ENCODE measurements at regions not wholly inside any gene's neighbourhood (a gene's known extent, or its start where the extent isn't known, plus 50 kb on each side); places are given as distances from the start of the nearest gene placed in this dataset.
A peak's percentile ranks its signal among the peaks of the same experiment; 100 is the strongest.

- DNase-seq (ENCODE audit: insufficient read length, low spot score): no peak
- TF ChIP-seq POU2F2 (IDR thresholded peaks at IDR 0.05; ENCODE audit: low read depth, low read length): no peak
- TF ChIP-seq TAF1 (IDR thresholded peaks at IDR 0.05; ENCODE audit: low read depth, low read length): no peak
- TF ChIP-seq POLR2AphosphoS5 (IDR thresholded peaks at IDR 0.05; ENCODE audit: low read depth, low read length): no peak
- TF ChIP-seq SPI1 (IDR thresholded peaks at IDR 0.05; ENCODE audit: low read depth, low read length): no peak
- TF ChIP-seq PAX5 (IDR thresholded peaks at IDR 0.05; ENCODE audit: insufficient read depth, low read length, severe bottlenecking): no peak
- TF ChIP-seq POLR2A (IDR thresholded peaks at IDR 0.05; ENCODE audit: low read depth, low read length): no peak
- no peak for FAIRE-seq
Measured at GRCh38 chr5:133830281-133830680, 138.1 kb downstream of the C5orf15 start.

- FAIRE-seq (peak; percentile 43), DNase-seq (ENCODE audit: insufficient read length, low spot score) (no peak)
- TF ChIP-seq PAX5 (IDR thresholded peaks at IDR 0.05; ENCODE audit: insufficient read depth, low read length, severe bottlenecking) (no peak), SPI1 (IDR thresholded peaks at IDR 0.05; ENCODE audit: low read depth, low read length) (no peak), TAF1 (IDR thresholded peaks at IDR 0.05; ENCODE audit: low read depth, low read length) (no peak), POLR2A (IDR thresholded peaks at IDR 0.05; ENCODE audit: low read depth, low read length) (no peak), POU2F2 (IDR thresholded peaks at IDR 0.05; ENCODE audit: low read depth, low read length) (no peak), POLR2AphosphoS5 (IDR thresholded peaks at IDR 0.05; ENCODE audit: low read depth, low read length) (no peak)
Measured at GRCh38 chr5:133829786-133830185, 138.6 kb downstream of the C5orf15 start.

GRCh38 chr5:133828722-133829121, 139.7 kb downstream of the C5orf15 start:
- no peak for FAIRE-seq

GRCh38 chr5:133827830-133828229, 140.6 kb downstream of the C5orf15 start:
- TF ChIP-seq POU2F2 (IDR thresholded peaks at IDR 0.05; ENCODE audit: low read depth, low read length): no peak
- no peak for TF ChIP-seq POLR2AphosphoS5 (IDR thresholded peaks at IDR 0.05; ENCODE audit: low read depth, low read length)
- no peak for TF ChIP-seq PAX5 (IDR thresholded peaks at IDR 0.05; ENCODE audit: insufficient read depth, low read length, severe bottlenecking)
- TF ChIP-seq POLR2A (IDR thresholded peaks at IDR 0.05; ENCODE audit: low read depth, low read length): no peak
- no peak for TF ChIP-seq SPI1 (IDR thresholded peaks at IDR 0.05; ENCODE audit: low read depth, low read length)
- no peak for TF ChIP-seq TAF1 (IDR thresholded peaks at IDR 0.05; ENCODE audit: low read depth, low read length)
- DNase-seq (ENCODE audit: insufficient read length, low spot score) (no peak), FAIRE-seq (no peak)

More at GRCh38 chr5:133828722-133829121, 139.7 kb downstream of the C5orf15 start:
- TF ChIP-seq TAF1 (IDR thresholded peaks at IDR 0.05; ENCODE audit: low read depth, low read length): no peak
- no peak for TF ChIP-seq POLR2AphosphoS5 (IDR thresholded peaks at IDR 0.05; ENCODE audit: low read depth, low read length)
- TF ChIP-seq POLR2A (IDR thresholded peaks at IDR 0.05; ENCODE audit: low read depth, low read length): no peak
- TF ChIP-seq SPI1 (IDR thresholded peaks at IDR 0.05; ENCODE audit: low read depth, low read length): no peak
- TF ChIP-seq POU2F2 (IDR thresholded peaks at IDR 0.05; ENCODE audit: low read depth, low read length): no peak
- TF ChIP-seq PAX5 (IDR thresholded peaks at IDR 0.05; ENCODE audit: insufficient read depth, low read length, severe bottlenecking): no peak
- DNase-seq (ENCODE audit: insufficient read length, low spot score): no peak

- FAIRE-seq (no peak), DNase-seq (ENCODE audit: insufficient read length, low spot score) (no peak)
- TF ChIP-seq TAF1 (IDR thresholded peaks at IDR 0.05; ENCODE audit: low read depth, low read length) (no peak), POLR2A (IDR thresholded peaks at IDR 0.05; ENCODE audit: low read depth, low read length) (no peak), SPI1 (IDR thresholded peaks at IDR 0.05; ENCODE audit: low read depth, low read length) (no peak)
Measured at GRCh38 chr5:133827011-133827410, 141.4 kb downstream of the C5orf15 start.

GRCh38 chr5:133825631-133826289, 142.7 kb downstream of the C5orf15 start:
- no peak for TF ChIP-seq POLR2A (IDR thresholded peaks at IDR 0.05; ENCODE audit: low read depth, low read length)
- no peak for TF ChIP-seq POU2F2 (IDR thresholded peaks at IDR 0.05; ENCODE audit: low read depth, low read length)
- no peak for TF ChIP-seq TAF1 (IDR thresholded peaks at IDR 0.05; ENCODE audit: low read depth, low read length)
- TF ChIP-seq SPI1 (IDR thresholded peaks at IDR 0.05; ENCODE audit: low read depth, low read length): no peak
- no peak for DNase-seq (ENCODE audit: insufficient read length, low spot score)
- peak; percentile 98 for FAIRE-seq

- no peak for TF ChIP-seq SPI1 (IDR thresholded peaks at IDR 0.05; ENCODE audit: low read depth, low read length)
- TF ChIP-seq TAF1 (IDR thresholded peaks at IDR 0.05; ENCODE audit: low read depth, low read length): no peak
- TF ChIP-seq POU2F2 (IDR thresholded peaks at IDR 0.05; ENCODE audit: low read depth, low read length): no peak
- no peak for TF ChIP-seq POLR2A (IDR thresholded peaks at IDR 0.05; ENCODE audit: low read depth, low read length)
- TF ChIP-seq POLR2AphosphoS5 (IDR thresholded peaks at IDR 0.05; ENCODE audit: low read depth, low read length): no peak
- TF ChIP-seq PAX5 (IDR thresholded peaks at IDR 0.05; ENCODE audit: insufficient read depth, low read length, severe bottlenecking): no peak
- peak; percentile 44 for DNase-seq (ENCODE audit: insufficient read length, low spot score)
- peak; percentile 90 for FAIRE-seq
Measured at GRCh38 chr5:133824661-133825254, 143.7 kb downstream of the C5orf15 start.

GRCh38 chr5:133821889-133822288, 146.5 kb downstream of the C5orf15 start:
- no peak for DNase-seq (ENCODE audit: insufficient read length, low spot score)
- no peak for FAIRE-seq
- TF ChIP-seq POU2F2 (IDR thresholded peaks at IDR 0.05; ENCODE audit: low read depth, low read length) (no peak), POLR2A (IDR thresholded peaks at IDR 0.05; ENCODE audit: low read depth, low read length) (no peak), TAF1 (IDR thresholded peaks at IDR 0.05; ENCODE audit: low read depth, low read length) (no peak), PAX5 (IDR thresholded peaks at IDR 0.05; ENCODE audit: insufficient read depth, low read length, severe bottlenecking) (no peak), SPI1 (IDR thresholded peaks at IDR 0.05; ENCODE audit: low read depth, low read length) (no peak), POLR2AphosphoS5 (IDR thresholded peaks at IDR 0.05; ENCODE audit: low read depth, low read length) (no peak)

GRCh38 chr5:133821311-133821741, 147.1 kb downstream of the C5orf15 start:
- DNase-seq (ENCODE audit: insufficient read length, low spot score) (no peak), FAIRE-seq (peak; percentile 68)
- TF ChIP-seq POU2F2 (IDR thresholded peaks at IDR 0.05; ENCODE audit: low read depth, low read length) (no peak), TAF1 (IDR thresholded peaks at IDR 0.05; ENCODE audit: low read depth, low read length) (no peak), POLR2A (IDR thresholded peaks at IDR 0.05; ENCODE audit: low read depth, low read length) (no peak), POLR2AphosphoS5 (IDR thresholded peaks at IDR 0.05; ENCODE audit: low read depth, low read length) (no peak), PAX5 (IDR thresholded peaks at IDR 0.05; ENCODE audit: insufficient read depth, low read length, severe bottlenecking) (no peak), SPI1 (IDR thresholded peaks at IDR 0.05; ENCODE audit: low read depth, low read length) (no peak)
